NOMO-1 treated with dmso at 0.1 percent for 144 hours (cell line): ENCODE measurements at regions not wholly inside any gene's neighbourhood (a gene's known extent, or its start where the extent isn't known, plus 50 kb on each side); places are given as distances from the start of the nearest gene placed in this dataset.

Experiments
- DNase-seq: peaks from one replicate; lab custom pipeline; 2025; ENCODE audit not compliant: unreplicated experiment; lab: John Stamatoyannopoulos, UW

DNA sequence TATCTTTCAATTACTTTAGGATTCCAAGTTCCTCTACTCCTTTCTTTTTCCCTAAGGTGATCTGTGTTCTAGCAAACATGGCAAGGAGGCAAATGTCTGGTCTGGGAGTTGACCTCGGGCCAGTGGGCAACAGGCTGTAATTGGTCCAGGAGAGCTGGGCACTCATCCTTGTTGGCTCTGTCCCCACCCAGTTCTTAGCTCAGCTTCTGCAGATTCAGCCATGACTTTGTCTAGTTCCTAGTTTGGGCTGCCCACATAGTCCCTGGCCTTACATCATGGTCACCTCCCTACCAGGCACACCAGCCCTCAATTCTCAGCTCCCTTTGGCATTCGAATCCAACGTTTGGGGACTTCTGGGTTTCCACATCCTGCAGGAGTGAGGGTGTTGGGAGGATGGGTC, 92.1 kb upstream of the DAP start:
- no peak for DNase-seq

DNA sequence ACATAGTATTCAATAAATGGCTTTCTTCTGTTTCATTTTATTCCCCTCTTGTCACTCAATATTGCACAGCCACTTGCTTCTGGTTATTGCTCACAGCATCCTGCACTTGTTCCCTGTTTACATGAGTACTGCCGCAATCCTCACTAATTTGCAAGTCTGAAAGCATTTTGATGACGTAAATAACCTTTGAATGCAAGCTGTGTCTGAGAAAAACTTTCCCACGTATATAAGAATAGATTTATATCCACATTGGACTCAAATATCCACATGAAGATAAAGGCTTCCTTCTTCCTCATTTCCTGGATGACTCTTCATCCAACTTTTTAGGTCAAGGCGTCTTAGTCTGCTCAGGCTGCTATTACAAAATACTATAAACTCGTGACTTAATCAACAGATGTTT, 88.2 kb upstream of the DAP start:
- DNase-seq, result no peak

DNA sequence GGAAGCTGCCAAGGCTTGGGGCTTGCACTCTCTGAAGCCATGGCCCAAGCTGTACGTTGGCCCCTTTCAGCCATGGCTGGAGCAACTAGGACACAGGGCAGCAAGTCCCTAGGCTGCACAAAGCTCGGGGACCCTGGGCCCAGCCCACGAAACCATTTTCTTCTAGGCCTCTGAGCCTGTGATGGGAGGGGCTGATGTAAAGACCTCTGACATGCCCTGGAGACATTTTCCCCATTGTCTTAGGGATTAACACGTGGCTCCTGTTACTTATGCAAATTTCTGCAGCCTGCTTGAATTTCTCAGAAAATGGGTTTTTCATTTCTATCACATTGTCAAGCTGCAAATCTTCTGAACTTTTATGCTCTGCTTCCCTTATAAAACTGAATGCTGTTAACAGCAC, 83.0 kb upstream of the DAP start:
- no peak for DNase-seq

DNA sequence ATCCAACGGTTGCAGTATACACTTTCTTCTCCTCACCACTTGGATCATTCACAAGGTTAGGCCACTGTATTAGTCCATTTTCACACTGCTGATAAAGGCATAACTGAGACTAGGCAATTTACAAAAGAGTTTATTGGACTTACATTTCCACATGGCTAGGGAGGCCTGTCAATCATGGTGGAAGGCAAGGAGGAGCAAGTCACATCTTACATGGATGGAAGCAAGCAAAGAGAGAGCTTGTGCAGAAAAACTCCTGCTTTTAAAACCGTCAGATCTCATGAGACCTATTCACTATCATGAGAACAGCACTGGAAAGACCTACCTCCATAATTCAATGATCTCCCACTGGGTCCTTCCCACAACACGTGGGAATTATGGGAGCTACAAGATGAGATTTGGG, 81.8 kb upstream of the DAP start:
- DNase-seq, result no peak

DNA sequence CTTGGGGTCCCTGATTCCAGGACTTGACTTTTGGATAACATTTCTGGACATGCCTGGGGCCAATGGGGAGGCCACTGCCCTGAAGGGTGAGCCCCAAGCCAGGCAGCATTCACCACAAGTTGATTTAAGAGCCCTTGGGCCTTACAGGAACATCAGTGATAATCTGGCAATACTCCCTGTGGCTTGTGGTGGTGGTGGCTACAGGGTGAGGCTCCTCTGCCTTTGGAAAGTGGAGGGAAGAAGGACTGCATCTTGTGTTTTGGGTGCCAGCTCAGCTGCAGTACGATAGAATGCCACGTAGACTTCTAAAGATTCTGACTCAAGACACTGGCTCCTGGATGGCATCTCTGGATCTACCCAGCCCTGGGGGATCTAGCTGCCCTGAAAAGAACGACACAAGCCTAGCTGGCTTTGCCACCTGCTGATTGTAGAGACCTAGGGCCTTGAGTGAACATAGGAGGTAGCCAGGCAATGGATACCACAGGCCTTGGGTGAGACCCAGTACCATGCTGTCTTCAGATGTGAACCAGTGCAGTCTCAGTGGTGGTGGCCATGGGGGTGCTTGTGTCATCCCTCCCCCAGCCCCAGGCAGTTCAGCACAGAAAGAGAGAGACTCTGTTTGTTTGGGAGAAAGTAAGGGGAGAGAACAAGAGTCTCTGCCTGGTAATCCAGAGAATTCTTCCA, 79.0 kb upstream of the DAP start:
- DNase-seq, result no peak

DNA sequence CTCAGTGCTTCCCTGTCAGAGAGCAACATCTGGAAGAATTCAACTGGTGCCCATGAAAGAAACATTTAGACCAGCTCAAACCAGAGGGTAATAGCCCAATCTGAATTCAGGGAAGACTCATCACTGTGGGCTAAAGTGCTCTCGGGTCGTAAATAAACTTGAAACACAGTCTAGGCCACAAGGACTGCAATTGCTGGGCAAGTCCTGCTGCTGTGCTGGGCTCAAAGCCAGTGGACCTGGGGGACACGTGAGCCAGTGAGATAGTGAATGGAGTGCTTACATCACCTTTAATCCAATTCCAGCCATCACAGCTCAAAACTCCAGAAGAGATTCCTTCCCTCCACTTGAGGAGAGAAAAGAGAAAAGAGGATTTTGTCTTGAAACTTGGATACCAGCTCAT, 78.1 kb upstream of the DAP start:
- DNase-seq, result no peak

DNA sequence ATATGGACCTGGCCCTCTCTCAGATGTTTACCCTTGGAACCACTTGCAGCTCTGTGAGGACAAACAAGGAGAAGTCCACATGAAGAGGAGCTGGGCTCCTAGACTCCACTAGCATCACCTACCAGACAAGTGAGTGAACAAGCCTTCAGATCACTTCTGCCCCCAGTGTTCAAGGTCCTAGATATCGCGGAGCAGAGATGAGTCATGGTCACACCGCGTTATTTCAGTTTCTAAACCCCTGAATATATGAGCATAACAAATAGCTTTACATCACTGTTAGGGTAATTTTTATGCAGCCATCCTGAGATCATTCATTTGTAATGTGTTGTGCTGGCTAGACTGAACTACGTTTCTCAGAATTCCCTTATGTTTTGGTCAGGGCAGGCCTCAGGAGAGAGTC, 77.0 kb upstream of the DAP start:
- DNase-seq, result no peak

DNA sequence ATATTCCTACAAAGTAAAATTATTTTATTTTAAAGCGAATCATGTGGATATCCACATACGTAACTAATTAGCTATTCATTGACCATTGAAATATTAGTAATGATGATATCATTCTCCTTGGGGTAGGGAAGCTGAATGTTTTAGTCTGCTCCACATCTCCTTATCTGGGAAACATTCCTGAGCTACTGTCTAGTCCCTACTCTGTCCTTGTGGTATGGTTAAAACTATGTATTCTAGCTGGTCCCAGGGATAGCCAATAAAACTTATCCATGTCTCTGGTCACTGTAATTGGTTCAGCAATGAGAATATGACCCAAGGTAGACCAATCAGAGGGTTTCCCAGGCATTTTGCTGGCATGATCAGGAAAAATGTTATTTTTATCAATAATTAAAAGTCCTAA, 76.0 kb upstream of the DAP start:
- DNase-seq, result no peak

DNA sequence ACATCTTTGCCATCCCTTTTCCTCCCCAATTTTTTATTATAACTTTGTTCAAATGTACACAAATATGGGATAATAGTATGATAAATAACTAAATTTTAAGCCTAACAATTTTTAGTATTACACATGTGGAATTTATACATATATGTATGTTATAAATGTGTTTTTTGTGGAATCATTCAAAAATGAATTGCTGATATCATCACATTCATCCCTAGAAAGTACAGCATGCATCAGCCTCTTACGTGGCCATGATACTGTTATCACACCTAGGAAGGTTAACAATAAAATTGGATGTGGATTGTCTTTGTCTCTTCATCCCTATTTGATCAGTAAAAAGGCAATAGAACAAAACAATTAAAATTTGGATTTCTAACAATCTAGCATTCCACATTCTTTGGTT, 73.7 kb upstream of the DAP start:
- no peak for DNase-seq

DNA sequence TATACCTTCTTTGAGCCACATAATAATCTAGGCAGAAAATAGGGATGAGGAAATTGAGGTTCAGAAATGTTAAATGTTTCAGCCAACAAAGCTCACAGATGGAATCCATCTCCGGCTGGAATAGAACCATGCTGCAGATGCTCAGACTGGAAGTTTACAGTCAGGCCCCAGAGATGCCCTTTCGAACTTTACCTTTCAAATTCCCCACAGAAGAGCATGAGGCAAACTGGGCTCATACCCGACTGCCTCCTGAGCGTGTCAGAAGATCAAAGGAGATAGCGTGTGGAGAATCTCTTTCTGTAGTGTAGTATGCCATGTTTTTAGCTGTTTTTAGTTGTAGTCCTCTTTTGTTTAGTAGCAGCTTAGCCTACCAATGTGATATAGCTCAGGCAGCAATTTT, 72.0 kb upstream of the DAP start:
- DNase-seq, result no peak

DNA sequence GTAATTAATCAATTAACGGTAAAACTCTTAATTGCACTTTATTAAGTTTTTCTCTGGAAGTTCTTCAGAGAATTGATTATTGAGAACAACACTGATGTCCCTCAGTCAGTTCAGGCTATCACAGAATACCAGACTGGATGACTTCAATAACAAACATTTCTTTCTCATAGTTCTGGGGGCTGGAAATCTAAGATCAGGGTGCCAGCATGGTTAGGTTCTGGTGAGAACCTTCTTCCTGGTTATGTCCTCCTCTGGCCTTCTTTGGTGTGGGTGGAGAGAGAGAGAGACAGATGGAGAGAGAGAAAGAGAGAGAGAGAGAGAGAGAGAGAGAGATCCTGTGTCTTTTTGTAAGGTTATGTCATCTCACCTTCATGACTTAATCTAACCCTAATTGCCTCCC, 71.4 kb upstream of the DAP start:
- DNase-seq, result no peak

DNA sequence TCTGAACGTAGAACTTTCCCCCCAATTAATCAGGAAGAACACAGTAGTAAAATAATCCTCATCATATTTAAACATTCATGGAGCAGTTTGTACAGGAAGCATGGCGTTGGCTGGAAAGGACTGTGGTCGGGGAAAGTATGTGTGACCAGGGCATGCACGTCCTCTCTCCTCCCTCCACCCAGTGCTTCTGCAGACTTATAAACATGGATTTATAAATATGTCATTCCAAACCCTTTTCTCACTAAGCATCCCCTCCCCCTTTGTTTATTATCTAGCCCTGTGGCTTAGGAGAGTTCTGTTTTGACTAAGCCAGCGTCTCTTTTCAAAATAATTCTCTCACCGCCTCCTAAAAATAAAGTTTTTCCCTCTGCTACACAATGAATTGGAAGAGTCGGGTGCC, 70.4 kb upstream of the DAP start:
- DNase-seq, result no peak

DNA sequence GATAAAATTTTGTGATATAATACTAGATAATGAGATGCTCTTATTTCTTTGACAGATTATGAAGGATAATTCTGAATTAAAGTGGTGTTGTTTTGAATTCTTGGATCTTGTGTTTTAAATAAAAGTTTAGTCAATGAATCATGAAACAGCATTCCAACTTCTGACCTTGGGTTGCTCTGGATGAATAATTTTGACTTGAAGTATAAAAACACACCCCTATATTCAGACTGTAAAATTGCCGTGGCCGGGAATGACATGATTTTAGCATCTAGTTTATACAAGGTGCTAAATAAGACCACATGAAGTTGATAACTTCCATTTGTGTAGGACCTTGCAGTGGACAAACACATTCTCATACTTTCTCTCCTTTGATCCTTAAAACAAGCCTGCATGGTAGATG, 67.2 kb upstream of the DAP start:
- DNase-seq, result no peak

DNA sequence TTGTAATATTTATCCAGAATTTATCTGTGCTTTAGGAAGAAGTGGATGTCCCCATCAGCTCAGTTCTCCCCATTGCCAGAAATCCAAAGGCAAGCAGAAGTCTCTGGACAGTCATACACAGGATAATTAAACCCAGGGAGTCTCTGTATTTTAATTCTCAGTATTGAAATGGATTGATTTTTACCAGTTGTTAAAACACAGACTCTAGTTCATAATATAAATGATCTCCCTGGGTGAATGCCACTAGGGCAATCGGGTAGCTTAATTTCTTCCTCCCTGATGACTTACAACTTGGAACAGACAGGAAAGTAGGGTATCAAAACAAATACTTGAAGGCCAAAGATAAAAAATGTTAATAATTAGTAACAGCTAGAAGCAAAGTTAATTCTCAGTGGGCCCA, 66.5 kb upstream of the DAP start:
- no peak for DNase-seq

DNA sequence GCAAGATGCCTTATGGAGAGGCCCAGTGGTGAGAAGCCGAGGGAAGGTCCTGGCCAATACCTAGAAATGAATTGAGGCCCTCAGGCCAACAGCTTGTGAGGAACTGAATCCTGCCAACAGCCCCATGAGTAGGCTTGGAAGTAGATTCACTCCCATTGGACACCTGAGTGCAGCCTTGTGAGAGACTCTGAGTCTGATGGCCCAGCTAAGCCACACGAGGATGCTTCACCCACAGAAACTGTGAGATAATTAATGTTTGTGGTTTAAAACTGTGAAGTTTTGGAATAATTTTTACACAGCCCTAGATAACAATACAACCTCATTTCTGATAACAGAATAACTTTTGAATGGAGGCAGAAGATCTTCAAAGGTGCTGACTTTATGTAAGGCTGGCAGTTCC, 65.9 kb upstream of the DAP start:
- no peak for DNase-seq

DNA sequence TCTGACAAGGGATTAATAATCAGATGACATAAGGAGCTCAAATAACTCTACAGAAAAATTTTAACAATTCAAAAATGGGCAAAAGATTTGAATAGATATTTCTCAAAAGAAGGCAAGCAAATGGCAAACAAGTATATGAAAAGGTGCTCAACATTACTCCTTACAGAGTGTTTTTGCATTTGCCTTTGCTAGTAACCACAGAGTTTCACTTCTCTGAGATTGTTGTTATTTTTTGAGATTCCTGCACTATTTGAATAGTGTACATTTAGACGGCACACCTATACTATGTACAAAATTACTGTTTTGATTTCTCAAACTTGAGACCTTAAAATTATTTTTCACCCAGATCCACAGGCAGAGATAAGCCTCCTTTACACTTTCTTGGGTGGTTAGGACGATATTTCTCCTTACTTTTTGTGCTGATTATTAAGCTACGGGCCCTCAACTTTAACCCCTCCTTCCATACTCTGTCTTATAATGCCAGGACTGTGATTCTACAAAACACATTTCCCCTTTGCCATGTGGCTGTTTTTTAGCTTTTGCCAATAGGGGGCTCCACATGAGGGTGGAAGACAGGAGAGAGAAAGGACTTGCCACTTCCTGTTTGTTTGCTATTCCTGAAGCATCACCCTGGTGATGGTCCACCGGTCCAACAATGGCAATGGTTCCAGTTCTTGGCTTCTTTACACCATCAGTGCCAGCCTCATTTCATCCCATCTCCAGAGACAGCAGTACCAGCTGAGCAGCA, 65.0 kb upstream of the DAP start:
- no peak for DNase-seq

DNA sequence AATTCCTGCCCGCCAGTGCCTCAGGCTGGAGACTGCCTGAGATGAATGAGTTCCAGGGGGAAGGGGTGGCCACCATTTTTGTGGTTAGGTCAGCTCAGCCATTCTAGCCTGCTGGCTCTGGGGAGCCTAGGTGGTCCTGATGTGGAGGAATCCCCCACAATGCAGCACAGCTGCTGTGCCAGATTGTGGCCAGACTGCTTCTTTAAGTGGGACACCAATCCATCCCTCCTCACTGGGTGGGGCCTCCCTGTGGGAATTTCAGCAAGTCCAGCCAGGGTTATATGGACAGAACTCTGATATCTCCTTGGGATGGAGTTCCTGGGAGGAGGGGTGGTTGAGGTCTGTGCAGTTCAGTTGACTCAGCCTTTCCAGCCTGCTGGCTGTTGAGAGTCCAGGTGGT, 51.2 kb upstream of the DAP start:
- DNase-seq, result no peak
